Neural progenitor cell (in vitro differentiated cells): ENCODE measurements at regions not wholly inside any gene's neighbourhood (a gene's known extent, or its start where the extent isn't known, plus 50 kb on each side); places are given as distances from the start of the nearest gene placed in this dataset.

Experiments used
- CTCF ChIP-seq: fragments of 200-600 bp; sonication (generic); IDR thresholded peaks from 2 replicates; pipeline ENCODE4 v1.5.1; 2017; ENCODE audit warnings: antibody characterized with exemption, mild to moderate bottlenecking
- EZH2 ChIP-seq: fragments of 200-600 bp; sonication (generic); IDR thresholded peaks from 2 replicates; pipeline ENCODE4 v1.6.1; 2017; ENCODE audit warnings: antibody characterized with exemption, mild to moderate bottlenecking, moderate library complexity

GRCh38 chr18:61749031-61749430, 143.8 kb downstream of the RNF152 start:
- TF ChIP-seq EZH2, result no peak
- no peak for TF ChIP-seq CTCF
